HUES48 (cell line): ENCODE measurements at regions not wholly inside any gene's neighbourhood (a gene's known extent, or its start where the extent isn't known, plus 50 kb on each side); places are given as distances from the start of the nearest gene placed in this dataset.

Experiments
- H3K27ac ChIP-seq: one replicate; pipeline ENCODE4 v1.7.0; 2013; ENCODE audit warnings: low read depth, low read length, inconsistent platforms
- H3K27me3 ChIP-seq: 2 replicates; pipeline ENCODE4 v1.6.1; 2013; ENCODE audit warnings: mild to moderate bottlenecking, low read length; ENCODE audit not compliant: control insufficient read depth, insufficient read depth
- H3K36me3 ChIP-seq: 2 replicates; pipeline ENCODE4 v1.6.1; 2013; ENCODE audit warnings: low read length; ENCODE audit not compliant: control insufficient read depth, insufficient read depth
- H3K4me1 ChIP-seq: 2 replicates; pipeline ENCODE4 v1.6.1; 2013; ENCODE audit warnings: mild to moderate bottlenecking, low read length; ENCODE audit not compliant: control insufficient read depth, insufficient read depth
- H3K4me3 ChIP-seq: 2 replicates; pipeline ENCODE4 v1.5.1; 2013; ENCODE audit warnings: mild to moderate bottlenecking, low read depth, low read length
- H3K9ac ChIP-seq: 2 replicates; pipeline ENCODE4 v1.6.1; 2013; ENCODE audit warnings: mild to moderate bottlenecking, low read depth, low read length, moderate library complexity
- H3K9me3 ChIP-seq: 2 replicates; pipeline ENCODE4 v1.6.1; 2013; ENCODE audit warnings: low read length; ENCODE audit not compliant: control insufficient read depth, insufficient read depth

DNA sequence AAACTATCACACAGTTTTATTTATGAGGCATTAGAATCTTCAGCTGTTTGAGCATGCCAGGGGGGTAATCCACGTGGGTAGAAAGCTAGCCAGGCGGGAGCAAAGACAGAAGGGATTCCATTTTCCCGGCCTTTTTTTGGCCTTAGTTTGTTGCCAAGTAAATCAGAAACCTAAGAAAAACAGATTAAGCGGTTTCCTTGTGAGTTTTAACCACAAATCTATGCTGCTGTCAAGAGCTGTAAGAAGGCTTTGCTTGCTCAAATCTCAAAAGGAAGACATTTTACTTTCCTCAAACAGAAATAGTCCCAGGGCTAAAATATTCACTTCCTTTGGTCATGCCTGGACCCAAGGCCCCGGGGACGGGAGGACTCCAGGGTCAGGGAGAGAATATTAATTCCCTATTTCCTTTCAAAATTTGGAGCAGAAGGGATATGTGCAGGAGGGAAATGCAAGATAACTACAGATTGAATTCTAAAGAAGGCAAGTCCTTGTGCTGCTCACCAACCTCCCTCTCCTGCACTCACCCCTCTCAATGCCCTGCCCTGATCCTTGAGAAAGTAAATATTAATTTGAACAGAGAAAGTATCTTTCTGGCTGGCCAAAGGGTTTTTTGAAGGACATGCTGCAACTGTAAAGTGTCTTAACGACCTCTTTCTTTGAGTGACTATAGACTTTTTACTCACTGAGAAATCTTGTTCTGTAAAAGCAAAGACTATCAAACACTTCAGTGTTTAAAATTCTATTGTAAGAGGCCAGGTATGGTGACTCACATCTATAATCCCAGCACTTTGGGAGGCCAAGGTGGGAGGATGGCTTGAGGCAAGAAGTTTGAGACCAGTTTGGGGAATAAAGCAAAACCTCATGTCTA lies 75.7 kb downstream of the HSD17B6 start:
- Histone ChIP-seq H3K4me3 (no peak overlapping the region), H3K9me3 (no peaks in the 10 kb centered on the region), H3K36me3 (no peaks in the 10 kb centered on the region), H3K27ac (no peak overlapping the region), H3K4me1 (no peaks in the 10 kb centered on the region), H3K9ac (no peak overlapping the region), H3K27me3 (no peaks in the 10 kb centered on the region)
